HG02610 (cell line): ENCODE measurements at regions not wholly inside any gene's neighbourhood (a gene's known extent, or its start where the extent isn't known, plus 50 kb on each side); places are given as distances from the start of the nearest gene placed in this dataset.

Experiments
- ATAC-seq: cut with Tn5 transposase; IDR thresholded peaks from one replicate; pipeline ENCODE4 v1.9.1; 2021; ENCODE audit warnings: mild to moderate bottlenecking, moderate library complexity; ENCODE audit not compliant: unreplicated experiment

DNA sequence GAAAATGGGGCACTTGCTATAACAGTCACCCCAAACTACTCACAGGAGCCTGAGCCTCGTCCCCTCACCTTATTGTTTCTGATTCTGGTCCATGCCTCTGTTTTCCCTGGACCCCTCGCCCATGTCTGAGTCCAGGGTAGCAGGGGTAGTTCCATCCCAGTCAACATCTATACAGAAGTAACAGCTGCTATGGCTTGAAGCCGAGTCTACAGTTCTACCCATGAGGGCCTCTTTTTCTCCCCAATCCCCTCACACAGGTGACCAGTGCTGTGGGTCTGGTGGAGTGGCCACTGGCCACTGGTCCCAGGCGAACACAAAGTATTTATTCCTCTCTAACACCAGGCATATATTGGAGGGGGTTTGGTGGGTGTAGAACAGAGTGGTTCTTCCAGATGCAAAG is 116.4 kb downstream of the ZNF280B start:
- no peak for ATAC-seq

GRCh38 chr22:22394591-22394990 is 114.0 kb downstream of the ZNF280B start:
- ATAC-seq: no peak

- no peak for ATAC-seq
Observed at GRCh38 chr22:22395245-22395644, 113.3 kb downstream of the ZNF280B start.

- ATAC-seq: no peak
Observed at GRCh38 chr22:22396741-22397291, 111.7 kb downstream of the ZNF280B start.

DNA sequence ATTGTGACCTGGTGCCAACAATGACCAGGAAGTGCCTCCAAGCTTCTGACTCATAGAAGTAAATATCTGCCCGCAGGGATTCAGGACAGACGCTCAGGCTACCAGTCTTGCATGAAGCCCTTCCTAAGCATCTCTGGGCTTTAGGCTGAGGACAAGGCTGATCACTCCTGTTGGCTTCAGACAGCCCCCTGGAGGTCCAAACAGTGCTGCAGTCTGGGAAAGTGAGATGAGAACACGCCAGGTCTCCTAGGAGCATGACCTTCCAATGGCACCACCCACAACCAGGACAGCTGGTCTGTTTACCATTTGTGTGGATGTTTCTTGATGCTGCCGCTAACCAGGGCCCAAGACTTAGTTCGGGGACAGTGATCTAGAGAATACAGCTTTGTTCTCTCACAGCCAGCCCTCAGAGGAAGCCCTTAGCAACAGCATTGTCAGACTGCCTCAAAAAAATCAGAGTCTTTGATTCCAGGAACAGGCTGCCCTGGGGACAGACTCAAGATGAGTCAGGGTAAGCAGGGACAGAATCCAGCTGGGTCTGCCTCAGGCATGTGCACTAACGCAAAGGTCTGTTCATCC is 111.2 kb downstream of the ZNF280B start:
- no peak for ATAC-seq

DNA sequence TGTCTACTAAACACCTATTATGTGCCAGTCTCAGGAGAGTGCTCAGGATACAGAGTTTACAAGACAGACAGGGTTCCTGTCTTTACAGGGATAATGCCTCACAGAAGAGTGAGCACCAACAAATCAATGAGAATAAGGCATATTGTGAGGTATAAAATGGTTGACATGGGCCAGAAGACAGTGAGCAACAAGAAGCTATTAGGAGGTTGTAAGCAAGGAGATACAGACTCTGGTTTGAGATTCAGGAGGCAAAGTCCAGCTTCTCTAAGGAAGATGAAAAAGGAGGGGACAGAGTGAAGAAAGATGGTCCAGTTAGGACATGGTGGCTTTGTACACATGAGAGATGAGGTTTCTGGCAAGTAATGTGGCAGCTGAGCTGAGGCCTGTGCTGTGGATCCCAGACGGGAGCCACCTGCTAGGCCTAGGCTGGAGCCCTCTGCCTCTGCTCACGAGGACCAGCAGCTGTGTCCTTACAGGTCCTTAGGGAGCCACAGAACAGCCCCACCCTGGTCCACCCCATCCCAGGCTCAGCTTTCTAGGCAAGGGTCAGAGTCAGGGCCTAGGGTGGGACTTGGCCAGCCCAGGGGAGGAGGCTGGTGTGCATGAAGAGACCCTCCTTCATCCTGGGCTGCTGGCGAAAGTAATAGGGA is 110.5 kb downstream of the ZNF280B start:
- ATAC-seq: no peak

DNA sequence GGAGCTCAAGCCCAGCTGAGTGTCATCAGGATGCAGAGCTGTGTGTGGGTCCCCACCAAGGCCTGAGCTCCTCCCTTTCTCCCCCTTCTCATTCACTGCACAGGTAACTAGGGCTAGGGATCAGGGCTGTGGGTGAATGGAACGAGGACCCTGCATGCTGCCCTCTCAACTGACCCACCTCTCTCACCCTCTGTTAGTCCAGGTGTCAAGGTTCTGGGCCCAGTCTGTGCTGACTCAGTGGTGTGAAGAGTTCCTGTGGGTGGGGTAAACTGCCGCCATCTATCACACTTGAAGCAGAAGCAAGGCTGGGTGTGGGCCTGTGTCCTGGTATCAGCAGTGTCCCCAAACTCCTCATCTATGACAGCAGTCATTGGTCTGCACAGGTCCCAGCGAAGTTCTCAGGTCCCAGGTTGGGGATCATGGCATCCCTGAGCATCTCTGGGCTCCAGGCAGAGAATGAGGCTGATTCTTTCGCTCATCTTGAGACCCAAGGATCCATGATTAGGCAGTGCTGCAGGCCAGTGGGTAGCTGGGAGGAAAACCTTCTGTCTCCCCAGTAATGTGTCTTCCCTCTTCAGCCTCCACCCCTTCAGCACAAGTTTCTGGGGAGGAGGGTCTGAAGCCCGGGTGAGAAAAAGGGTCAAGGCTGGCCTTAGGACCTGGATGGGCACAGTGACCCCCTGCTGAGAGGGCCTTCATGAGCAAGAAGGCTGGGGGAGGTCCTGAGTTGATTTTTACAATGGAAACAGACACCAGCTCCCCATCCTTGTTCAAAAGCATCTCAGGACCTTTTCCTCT is 109.8 kb downstream of the ZNF280B start:
- no peak for ATAC-seq

- no peak for ATAC-seq
Observed at GRCh38 chr22:22400099-22400498, 108.4 kb downstream of the ZNF280B start.

GRCh38 chr22:22400964-22401363 is 107.6 kb downstream of the ZNF280B start:
- ATAC-seq: no peak

DNA sequence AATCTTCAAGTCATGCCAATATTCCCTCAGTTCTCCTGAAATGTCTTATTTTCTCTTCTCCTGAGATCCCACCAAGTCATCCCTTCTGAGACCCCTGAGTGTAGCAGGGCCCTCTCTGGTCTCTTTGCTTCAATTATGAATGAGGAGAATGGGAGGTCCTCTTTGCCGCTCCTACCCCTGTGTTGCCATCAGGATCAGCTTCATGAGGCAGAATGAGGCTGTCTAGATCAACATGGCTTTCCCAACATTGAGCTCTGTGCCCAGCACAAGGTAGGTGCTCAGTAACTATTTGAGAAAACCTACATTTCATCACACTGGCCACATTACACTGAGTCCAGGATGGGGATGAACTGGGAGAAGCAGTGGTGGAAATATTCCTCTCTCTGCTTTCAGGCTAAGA is 107.2 kb downstream of the ZNF280B start:
- no peak for ATAC-seq

DNA sequence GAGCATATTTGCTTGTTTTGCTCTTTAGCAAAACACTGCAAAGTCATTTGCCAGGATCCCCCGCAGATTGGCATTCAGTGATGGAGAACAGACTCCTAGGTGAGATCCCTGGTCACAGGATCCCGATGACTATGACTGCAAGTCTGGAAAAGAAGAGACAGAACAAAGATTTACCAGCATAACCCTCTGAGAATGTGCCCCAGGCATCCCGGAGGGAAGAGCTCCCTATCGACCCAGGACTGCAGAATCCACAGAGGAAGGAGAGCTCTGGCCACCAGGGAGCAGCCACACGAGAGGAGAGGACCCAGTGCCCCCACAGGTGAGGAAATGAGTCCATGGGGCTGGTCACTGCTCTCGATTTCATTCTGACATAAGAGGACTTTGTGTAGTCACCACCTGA is 105.2 kb downstream of the ZNF280B start:
- no peak for ATAC-seq

DNA sequence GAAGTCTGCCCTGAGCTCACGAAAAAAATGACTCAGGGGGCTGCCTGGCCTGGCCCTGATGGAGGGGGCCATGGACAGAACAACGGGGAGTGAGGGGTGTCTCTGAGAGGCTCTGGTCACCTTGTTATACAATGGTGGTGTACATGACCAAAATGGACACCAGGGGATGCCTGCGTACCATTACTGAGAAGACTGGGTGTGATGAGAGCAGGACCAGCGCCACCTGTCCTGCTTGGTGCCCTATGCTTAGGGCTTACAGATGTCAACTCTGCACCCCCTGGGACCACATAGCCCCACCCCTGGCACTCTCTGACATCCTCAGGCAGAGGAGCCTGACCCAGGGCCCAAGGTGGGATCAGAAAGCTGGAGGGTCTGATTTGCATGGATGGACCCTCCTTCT is 104.8 kb downstream of the ZNF280B start:
- no peak for ATAC-seq

GRCh38 chr22:22404598-22405284 is 103.8 kb downstream of the ZNF280B start:
- ATAC-seq: no peak

- ATAC-seq: no peak
Observed at GRCh38 chr22:22406445-22407027, 102.0 kb downstream of the ZNF280B start.

GRCh38 chr22:22407061-22407460 is 101.5 kb downstream of the ZNF280B start:
- no peak for ATAC-seq

DNA sequence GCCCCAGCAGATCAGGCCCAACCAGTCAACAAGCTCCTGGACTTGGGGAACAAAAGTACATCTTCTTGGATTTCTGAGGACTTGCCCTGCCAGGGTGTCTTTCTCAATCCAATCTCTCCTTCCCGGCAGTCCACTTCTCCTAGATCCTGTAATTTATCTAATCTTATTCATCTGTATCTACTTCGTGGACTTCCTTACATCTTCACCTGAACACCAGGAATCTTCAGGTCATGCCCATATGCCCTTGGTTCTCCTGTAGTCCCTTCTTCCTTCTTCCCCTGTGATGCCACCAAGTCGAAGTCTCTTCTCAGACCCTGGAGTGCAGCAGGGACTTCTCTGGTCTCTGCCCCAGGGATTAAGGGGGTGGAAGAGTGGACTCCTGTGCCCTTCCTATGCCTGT is 100.3 kb downstream of the ZNF280B start:
- no peak for ATAC-seq

- no peak for ATAC-seq
Observed at GRCh38 chr22:22408731-22409696, 99.5 kb downstream of the ZNF280B start.

DNA sequence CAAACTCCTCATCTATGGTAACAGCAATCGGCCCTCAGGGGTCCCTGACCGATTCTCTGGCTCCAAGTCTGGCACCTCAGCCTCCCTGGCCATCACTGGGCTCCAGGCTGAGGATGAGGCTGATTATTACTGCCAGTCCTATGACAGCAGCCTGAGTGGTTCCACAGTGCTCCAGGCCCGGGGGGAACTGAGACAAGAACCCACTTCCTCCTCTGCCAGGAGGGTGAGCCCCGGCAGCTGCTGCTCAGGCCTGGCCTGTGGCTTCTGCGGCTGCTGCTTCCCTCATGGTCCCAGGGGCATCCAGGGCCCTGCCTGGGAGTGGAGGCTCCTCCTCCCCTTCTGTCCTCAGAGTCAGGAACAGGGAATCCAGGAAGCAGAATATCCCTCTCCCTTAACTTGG is 98.4 kb downstream of the ZNF280B start:
- peak; percentile 74 for ATAC-seq

GRCh38 chr22:22410677-22411076 is 97.9 kb downstream of the ZNF280B start:
- no peak for ATAC-seq

- ATAC-seq: no peak
Observed at GRCh38 chr22:22414266-22414665, 94.3 kb downstream of the ZNF280B start.
